NCI-H774 (cell line): ENCODE measurements at regions not wholly inside any gene's neighbourhood (a gene's known extent, or its start where the extent isn't known, plus 50 kb on each side); places are given as distances from the start of the nearest gene placed in this dataset.

ENCODE experiments used
- DNase-seq: peaks from one replicate; lab custom pipeline; 2025; lab: John Stamatoyannopoulos, UW

DNA sequence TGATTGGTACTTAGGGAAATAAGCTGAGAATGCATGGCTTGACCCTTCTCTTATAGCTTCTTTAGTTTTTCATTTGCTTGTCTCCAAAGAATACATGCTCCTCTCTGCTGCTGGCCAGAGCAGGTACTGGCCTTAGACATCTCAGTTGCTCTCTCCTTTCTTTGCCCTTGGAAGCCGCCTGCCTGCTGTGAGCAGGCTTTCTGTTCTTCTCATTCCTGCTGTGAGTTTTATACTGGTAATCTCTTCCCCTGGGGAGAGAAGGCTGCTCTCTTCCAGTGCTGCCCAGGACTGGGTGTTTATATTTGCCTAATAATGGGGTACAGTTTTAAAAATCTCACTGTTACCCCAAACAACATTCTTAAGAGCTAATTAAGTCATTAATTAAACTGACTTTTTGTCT is 323.5 kb upstream of the LRRC7 start:
- no peak for DNase-seq

- no peak for DNase-seq
Measured at GRCh38 chr1:69246109-69246508, 321.6 kb upstream of the LRRC7 start.

DNA sequence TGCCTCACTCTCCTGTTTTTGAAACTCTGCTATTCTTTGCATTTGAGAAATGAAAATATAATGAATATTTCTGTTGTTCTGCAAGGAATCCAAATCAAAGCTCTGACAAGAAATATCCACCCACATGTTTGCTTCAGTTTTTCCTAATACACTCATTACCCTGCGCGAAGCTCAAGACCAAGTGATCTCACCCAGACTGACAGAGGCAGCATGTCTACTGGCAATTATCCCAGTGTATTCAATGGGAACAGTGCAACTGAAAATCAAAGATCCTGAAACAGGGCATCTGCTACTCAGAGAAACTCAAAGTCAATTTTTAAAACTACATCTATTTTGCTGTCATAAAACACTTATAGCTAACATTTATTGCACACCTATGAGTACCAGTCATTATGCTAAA is 321.0 kb upstream of the LRRC7 start:
- DNase-seq, result no peak

DNA sequence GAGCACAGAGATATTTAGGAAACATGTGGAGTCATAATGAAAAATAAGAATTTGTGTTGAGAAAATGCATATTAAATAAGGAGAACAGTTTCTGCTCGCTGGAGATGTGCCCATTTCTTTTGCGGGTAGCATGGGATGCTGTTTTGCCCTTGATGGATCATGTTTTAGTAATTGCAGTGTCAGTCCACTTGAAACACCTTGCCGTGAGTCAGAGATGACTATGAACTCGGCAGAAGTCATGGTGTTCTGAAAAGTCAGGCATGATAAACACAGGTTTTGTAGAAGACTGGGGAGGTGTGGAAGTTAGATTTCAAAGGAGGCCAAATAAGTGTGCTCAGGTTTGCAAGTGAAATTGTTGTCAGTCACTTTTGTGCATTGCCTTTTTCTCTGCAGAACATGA is 315.0 kb upstream of the LRRC7 start:
- DNase-seq, result no peak

DNA sequence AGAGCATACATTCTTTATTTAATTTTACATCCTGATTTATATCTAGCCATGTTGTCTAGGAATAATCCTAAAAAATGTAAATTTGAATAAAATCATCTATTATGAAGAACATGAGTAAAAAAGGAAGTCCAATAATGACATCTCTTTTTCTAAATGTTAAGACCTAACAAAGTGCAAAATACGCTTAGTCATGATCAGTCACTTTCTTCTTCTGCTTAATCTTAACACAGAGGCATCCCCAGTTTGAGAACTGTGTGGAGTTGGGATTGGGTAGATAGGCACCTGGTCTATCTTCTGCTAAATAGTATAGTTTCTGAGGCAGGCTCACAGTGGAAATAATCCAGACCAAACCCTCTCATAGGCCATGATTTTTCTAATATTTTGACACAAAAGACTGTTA is 311.7 kb upstream of the LRRC7 start:
- DNase-seq, result no peak

DNA sequence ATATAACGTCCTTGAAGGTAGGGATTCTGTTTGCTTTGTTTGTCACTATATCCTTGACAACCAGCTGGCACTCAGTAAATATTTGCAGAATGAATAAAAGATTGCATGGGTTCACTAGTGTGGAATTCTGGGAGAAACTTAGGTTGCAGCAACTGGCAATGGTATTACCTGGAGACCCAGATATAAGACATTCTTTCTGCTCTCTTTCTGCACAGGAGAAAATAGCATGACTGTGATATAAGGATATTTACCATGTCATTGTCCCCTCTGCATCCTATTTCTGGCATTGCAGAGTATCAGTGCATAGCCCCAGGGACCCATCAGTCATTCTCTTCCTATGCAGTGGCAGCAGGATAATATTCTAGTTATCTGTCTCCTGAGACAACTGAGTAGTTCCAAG is 308.9 kb upstream of the LRRC7 start:
- DNase-seq, result peak; percentile 19

- DNase-seq, result peak; percentile 79
Measured at GRCh38 chr1:69263921-69264391, 303.8 kb upstream of the LRRC7 start.

GRCh38 chr1:69269491-69269890 is 298.2 kb upstream of the LRRC7 start:
- no peak for DNase-seq

- DNase-seq, result no peak
Measured at GRCh38 chr1:69271587-69272125, 296.1 kb upstream of the LRRC7 start.

DNA sequence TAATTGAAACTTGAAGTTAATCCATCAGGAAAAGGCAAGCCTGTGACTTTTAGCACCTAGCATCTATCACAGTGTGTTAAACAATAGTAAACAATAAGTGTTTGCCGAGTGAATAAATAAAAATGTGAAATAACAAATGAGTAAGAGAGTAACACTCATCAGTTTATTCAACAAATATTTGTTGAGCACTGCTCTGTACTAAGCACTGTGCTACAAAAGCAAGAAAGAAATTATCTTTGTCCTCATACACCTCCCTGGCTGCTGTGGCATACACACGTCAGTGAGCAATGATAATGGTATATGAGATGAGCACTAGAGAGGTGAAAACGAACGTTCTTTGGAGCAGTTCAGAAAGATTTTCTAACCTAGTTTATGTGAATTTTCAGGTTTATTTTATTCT is 295.0 kb upstream of the LRRC7 start:
- DNase-seq, result peak; percentile 54

- no peak for DNase-seq
Measured at GRCh38 chr1:69278923-69279322, 288.8 kb upstream of the LRRC7 start.

DNA sequence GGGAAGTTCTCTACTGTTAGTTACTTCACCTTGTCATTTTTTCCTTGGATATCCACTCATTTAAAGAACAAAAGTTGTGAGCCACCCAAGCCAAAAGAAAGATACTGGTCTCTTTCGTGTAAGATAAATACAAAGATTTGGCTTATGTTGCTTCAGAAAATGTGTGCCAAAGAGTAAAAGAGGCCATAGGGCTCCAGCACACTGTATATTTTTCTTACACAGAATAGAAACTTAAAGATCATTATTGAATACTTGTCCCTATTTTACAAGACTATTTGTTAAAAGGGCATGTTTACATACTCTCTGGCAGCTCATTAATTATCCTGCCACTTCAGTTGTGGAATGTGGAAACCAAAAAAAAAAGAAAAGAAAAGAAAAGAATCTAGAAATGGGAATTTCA is 284.2 kb upstream of the LRRC7 start:
- DNase-seq, result no peak

DNA sequence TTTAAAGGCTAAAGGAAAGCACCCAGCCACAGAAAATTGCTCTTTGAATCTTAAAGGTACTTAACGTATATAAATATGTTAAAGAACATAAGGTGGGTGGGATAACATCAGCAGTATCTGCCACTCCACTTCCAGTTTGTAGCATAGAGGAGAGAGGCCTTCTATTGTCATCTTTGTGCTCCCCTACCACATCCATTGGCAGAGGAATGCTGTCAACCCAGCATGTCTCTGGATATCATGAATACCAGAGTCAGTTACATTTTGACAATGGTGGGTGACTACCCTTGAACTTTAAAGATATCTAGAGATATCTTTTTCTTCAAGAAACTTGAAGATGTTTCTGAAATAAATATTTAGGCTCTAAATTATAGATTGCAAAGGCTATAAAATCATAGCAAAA is 283.2 kb upstream of the LRRC7 start:
- DNase-seq, result no peak

GRCh38 chr1:69288416-69288815 is 279.3 kb upstream of the LRRC7 start:
- DNase-seq, result no peak

DNA sequence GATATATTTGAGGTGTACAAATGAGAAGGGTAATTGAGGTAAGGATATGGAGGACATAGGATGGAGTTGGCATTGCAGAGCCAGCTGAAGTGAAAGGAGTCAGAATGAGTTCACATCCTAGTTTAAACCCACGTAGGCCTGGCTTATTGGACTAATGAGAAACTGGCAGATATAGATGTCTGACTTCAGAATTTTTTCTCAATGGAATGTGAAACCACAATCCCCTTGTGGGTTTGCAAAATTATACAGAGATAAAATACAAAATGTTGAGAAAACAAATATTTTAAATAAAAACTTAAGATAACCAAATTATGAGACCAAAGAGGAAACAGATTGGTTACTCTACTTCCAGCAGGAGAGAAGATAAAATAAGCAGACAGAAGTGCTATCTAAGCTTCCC is 277.4 kb upstream of the LRRC7 start:
- DNase-seq, result no peak

DNA sequence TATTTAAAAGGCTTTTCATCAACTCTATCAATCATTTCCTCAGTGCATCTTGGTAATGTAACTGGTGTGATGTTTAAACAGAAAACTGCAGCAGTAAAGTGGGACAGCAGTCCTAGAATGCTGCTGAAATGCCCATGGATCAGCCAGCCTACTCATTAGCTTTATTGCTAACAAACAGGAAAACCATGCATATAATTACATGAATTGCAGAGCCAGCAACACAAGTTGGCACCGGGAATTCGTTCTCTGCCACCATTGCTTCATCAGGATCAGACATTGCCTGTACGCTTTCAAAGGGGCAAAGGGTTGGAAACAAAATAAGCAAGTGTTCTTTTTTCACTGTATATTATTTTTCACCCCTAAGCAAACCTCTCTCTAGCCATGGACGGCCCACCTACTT is 276.2 kb upstream of the LRRC7 start:
- no peak for DNase-seq

DNA sequence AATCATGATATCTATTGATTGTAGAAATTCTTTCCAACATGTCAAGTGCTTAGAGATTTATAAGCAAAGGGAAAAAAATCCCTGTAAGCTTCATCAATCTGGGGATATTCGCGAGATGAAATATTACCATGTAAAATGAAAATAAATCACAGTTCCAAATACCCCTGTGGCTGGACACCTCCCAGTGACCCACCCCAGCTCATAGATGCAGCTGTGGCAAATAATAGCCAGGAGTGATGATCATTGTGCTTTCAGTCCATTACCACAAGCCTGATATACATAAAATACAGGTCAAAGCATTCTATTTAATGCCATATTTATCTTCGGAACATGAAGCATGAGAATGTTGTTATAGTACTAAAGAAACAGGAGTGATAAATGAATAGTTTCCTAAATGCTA is 274.9 kb upstream of the LRRC7 start:
- no peak for DNase-seq

GRCh38 chr1:69294171-69294570 is 273.6 kb upstream of the LRRC7 start:
- DNase-seq, result no peak

DNA sequence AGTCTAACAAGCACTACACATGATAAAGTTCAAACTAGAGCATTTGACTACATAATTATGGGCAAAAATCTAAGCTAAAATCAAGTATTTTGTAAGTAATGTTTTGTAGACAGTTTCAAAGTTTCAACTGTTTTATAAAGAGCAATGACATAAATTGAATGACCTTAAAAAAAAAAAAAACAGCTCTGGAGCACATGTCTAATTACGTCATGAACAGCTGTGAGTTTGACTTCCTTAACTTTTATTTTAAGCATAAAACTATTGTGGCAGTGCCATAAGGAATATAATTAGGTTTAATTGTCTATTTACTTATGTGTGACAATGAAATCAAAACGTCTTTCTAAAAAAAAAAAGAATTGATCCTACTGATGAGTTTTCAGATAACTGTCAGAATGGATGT is 272.5 kb upstream of the LRRC7 start:
- DNase-seq, result no peak

DNA sequence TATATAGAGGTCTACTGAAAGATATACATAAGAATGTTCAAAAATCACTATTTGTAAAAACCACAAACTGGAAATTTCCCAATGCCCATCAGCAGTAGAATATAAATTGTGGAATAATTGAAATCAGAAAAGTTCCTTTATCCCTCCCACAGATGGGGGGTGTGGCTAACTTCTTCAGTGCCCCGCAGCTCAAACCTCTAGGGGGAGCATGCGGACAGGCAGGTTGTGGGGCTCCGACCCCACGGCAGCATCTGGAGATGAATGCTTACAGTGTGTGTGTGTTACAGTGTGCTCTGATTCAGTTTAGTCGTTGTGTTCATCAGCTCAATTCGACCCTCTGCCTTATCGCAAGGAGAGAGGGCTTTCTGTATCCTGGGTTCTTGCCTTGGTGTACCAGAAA is 262.1 kb upstream of the LRRC7 start:
- no peak for DNase-seq

GRCh38 chr1:69312055-69312732 is 255.5 kb upstream of the LRRC7 start:
- no peak for DNase-seq

GRCh38 chr1:69313118-69313517 is 254.6 kb upstream of the LRRC7 start:
- no peak for DNase-seq

DNA sequence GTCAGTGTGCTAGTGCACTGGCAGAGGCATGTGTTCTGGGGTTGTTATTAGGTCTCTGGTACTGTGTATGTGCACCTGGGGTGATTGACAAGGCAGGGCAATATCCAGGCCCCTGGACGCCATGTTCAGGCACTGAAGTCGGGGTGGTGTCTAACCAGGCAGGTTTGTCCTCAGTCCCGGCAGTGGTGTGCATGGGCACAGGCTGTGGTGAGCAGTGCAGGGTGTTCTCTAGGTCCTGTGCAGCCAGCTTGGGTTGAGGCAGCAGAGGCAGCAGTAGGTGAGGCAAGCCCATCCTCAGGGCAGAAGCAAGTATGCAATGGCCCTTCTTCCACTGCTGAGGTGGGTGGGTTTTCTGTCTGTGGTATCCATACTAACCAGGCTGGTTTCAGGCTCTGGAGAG is 252.3 kb upstream of the LRRC7 start:
- DNase-seq, result no peak

DNA sequence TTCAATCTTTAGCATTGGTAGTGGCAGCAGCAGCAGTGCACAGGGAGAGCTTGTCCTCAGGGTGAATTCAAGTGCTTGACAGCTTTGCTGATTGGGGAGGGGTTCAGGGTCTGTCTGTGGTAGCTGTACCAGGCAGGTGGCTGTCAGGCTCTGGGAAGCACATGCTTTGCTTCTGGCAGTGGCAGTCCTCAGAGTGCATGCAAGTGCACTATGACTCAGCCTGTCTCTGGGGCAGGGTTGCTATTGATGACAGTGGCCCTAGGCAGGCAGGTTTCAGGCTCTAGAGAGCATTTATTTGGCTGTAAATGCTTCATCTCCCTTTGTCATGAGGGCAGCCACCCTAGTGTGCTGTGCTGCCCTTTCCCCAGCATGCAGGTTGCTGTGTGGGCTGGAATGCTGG is 251.9 kb upstream of the LRRC7 start:
- DNase-seq, result no peak
